GM21723 (cell line): ENCODE measurements at regions not wholly inside any gene's neighbourhood (a gene's known extent, or its start where the extent isn't known, plus 50 kb on each side); places are given as distances from the start of the nearest gene placed in this dataset.

Experiments
- ATAC-seq: cut with Tn5 transposase; IDR thresholded peaks from one replicate; pipeline ENCODE4 v1.9.1; 2021; ENCODE audit warnings: mild to moderate bottlenecking, moderate library complexity; ENCODE audit not compliant: unreplicated experiment

- no peak for ATAC-seq
Observed at GRCh38 chr3:178482981-178483380, 53.3 kb upstream of the KCNMB2 start.

- no peak for ATAC-seq
Observed at GRCh38 chr3:178483704-178484103, 52.5 kb upstream of the KCNMB2 start.

GRCh38 chr3:178485756-178486155, 50.5 kb upstream of the KCNMB2 start:
- ATAC-seq: no peak
